ENCODE measurements at regions not wholly inside any gene's neighbourhood (a gene's known extent, or its start where the extent isn't known, plus 50 kb on each side); places are given as distances from the start of the nearest gene placed in this dataset.

- intact Hi-C loops (cut with micrococcal nuclease), result no loop called here
Measured at GRCh38 chr4:175125410-175126068, 207.4 kb downstream of the ADAM29 start.

- intact Hi-C loops (cut with micrococcal nuclease), result no loop called here
Measured at GRCh38 chr4:175127314-175127713, 209.2 kb downstream of the ADAM29 start.

DNA sequence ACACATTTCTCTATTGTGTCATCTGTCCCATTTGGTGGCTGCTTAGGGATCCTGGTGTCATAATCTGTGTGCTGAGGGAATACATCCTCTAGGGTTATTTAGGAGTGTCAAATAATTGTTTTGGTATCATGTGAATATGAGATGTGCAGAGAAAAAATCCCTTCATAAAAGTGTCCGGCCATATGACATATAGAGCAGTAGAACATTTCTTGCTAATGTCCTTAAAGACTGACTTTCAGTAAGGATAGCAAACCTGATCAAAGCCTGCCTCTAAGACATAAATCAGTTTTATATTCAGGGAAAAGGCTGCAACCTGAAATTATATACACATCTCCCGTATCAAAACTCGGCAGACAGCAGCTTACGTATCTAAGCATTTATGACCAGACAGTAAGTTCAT, 211.6 kb downstream of the ADAM29 start:
- intact Hi-C loops (cut with micrococcal nuclease), result no loop called here

DNA sequence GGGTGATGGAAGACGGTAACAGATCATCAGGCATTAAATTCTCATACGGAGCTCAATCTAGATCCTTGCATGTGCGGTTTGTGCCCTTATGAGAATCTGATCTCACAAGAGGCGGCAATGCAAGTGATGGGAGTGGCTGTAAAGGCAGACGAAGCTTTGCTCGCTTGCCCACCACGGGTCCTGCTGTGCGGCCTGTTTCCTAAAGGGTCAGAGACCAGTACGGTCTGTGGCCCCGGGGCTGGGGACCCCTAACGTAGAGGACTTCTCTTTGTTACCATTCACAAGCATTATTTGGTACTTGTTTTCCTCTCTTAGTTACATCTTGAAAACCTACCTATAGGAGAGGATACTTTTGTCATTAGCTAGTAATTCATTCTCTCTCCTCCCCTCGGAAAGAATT, 221.0 kb downstream of the ADAM29 start:
- intact Hi-C loops (cut with micrococcal nuclease), result no loop called here

- intact Hi-C loops (cut with micrococcal nuclease), result no loop called here
Measured at GRCh38 chr4:175143116-175143515, 225.0 kb downstream of the ADAM29 start.

DNA sequence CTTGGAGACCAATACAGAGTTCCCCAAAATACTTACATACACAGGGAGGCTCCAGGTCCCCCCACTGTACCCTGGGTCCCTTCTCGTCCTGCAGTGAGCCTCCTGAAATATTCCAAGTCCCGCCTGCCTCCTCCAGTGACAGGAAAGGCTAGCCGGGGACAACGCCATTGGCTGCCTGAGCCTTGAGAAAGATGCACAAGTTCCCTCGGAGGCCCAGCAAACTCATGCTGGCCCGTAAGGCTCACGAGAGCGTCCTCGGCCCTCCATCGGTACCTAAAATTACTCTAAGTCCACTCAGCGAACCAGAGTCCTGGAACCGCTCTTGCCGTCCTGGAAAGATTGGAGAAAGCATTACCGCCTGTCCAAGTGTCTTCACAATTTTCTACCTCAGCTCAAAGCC, 228.6 kb downstream of the ADAM29 start:
- intact Hi-C loops (cut with micrococcal nuclease), result no loop called here

GRCh38 chr4:175147233-175147632, 229.1 kb downstream of the ADAM29 start:
- intact Hi-C loops (cut with micrococcal nuclease), result no loop called here

DNA sequence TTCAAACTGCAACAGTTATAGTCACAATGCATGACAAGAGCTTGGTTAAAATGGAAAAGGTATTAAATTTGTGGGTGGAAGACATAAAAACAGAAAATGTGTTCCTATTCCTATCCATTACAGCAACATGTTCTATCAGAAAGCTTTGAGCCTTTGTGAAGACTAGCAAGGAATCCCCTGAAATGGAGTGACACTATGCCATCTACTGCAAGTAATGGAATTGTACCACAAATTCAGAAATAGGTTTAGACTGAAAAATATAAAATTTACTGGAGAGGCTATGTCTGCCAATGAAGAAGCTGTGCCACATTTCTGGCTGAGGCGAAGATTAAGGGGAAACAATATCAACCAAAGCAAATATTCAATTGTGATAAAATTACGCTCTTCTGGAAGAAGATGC, 247.9 kb downstream of the ADAM29 start:
- intact Hi-C loops (cut with micrococcal nuclease), result no loop called here

DNA sequence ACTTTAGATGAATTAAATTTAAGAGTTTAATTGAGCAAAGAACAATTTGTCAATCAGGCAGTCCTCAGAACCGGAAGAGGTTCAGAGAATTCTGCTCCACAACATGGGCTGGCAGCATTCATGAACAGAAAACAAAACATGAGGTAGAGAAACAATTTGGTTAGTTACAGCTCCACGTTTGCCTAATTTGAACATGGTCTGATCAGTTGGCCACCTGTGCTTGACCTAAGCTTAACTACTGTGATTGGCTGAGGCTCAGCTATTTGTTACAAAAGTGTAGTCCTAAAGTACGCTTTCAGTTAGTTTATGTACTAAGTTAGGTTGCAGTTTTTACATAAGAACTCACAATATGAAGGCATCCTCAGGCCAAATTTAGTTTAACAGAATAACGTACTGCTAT, 258.6 kb downstream of the ADAM29 start:
- intact Hi-C loops (cut with micrococcal nuclease), result no loop called here

DNA sequence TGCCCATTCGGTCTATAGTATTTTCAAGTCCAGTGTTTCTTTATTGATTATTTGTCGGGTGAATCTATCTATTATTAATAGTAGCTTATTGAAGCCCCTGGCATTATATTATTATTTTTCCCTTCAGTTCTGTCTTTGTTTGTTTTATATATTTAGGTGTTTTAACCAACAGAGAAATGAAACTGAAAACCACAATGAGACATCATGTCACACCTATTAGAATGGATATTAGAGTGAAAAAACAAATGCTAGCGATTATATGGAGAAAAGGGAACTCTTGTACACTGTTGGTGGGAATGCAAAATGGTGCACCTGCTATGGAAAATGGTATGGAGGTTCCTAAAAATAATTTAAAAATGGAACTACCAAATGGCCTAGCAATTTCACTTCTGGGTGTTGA, 272.5 kb downstream of the ADAM29 start:
- intact Hi-C loops (cut with micrococcal nuclease), result no loop called here

- intact Hi-C loops (cut with micrococcal nuclease), result no loop called here
Measured at GRCh38 chr4:175198056-175198455, 279.9 kb downstream of the ADAM29 start.

DNA sequence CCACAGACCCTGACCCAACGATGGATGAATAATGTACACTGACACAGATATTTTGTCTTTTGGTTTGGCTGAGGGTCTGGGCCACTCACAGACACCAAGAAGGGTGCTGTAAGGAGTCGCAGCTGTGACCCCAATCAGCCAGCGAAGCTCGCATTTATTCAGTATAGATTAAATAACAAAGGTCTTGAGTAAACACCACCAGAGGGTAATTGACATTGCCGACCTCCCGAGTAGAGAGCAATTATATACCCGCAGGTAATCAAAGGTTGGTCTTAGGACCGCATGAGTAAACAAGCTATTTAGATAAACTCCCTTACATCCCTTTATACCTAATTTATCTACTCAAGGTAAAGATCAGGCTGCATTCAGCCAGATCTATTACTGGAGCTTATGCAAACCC, 297.1 kb downstream of the ADAM29 start:
- intact Hi-C loops (cut with micrococcal nuclease), result no loop called here

DNA sequence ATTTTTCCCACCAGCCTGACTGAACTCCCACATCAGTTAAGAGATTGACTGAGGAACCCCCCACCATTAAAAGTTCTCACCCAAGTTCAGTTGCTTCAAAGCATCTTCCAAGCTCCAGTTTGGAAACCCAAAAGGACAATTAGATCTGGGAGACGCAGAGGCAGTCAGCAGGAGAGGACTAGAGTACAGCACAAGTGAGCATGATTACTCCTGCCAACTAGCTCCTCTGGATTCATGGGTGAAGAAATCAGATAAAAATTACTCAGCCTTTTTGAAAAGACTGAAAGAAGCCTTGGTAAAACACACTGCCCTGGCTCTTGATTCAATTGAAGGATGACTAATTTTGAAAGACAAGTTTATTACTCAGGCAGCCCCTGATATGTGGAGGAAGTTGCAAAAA, 297.5 kb downstream of the ADAM29 start:
- intact Hi-C loops (cut with micrococcal nuclease), result no loop called here

DNA sequence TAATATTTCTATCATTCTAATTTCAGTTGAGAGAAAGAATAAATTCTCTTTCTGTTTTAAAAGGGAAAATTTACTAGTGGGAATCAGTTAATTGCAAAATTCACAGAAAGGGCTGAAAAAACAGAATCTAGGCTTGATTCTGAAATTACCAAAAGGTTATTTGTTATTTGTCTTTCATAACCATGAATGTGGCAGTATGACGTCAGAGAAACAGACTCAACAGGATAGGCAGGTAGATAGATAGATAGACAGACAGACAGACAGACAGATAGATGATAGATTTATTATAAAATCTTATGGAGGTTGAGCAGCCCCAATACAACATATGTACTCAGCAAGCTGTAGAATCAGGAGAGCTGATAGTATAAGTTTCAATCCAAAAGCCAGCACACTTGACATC, 311.0 kb downstream of the ADAM29 start:
- intact Hi-C loops (cut with micrococcal nuclease), result no loop called here

GRCh38 chr4:175234162-175234561, 316.0 kb downstream of the ADAM29 start:
- intact Hi-C loops (cut with micrococcal nuclease), result no loop called here

- intact Hi-C loops (cut with micrococcal nuclease), result no loop called here
Measured at GRCh38 chr4:175238827-175239517, 320.8 kb downstream of the ADAM29 start.

GRCh38 chr4:175246941-175247340, 328.8 kb downstream of the ADAM29 start:
- intact Hi-C loops (cut with micrococcal nuclease), result no loop called here

GRCh38 chr4:175252642-175253041, 334.5 kb downstream of the ADAM29 start:
- intact Hi-C loops (cut with micrococcal nuclease), result no loop called here

DNA sequence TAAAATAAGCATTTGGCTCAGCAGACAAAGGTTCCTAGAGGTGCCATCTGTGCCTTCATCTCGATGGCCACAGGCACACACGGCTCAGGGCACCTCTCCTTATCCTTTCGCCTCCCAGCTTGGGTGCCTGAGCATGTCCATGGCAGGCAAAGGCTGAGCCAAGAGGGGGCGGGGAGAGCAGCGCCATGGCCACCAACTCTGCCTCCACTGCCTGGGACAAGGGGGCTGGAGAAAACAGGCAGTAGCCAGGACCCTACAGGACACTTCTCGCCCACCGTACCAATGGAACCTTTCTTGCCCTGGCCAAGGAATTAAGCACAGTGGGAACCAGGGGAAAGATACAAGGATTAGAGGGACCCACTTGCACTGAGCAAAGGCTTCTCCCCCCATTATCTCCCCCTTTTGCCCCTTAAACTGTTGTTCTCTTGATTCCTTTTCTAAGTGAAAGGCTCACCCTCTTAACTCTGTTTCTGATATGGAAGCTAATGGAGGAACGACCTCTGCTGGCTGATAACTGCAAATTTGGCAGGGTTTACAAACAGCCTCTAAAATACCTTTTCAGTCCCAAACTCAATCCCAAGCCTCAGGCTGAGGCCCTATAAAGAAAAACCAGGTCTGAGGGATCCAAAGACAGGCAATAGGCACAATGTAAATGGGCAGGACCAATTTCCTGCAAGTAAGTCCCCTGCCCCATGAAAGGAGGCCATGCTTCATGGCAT, 335.2 kb downstream of the ADAM29 start:
- intact Hi-C loops (cut with micrococcal nuclease), result no loop called here

- intact Hi-C loops (cut with micrococcal nuclease), result no loop called here
Measured at GRCh38 chr4:175263537-175263936, 345.4 kb downstream of the ADAM29 start.

GRCh38 chr4:175271010-175271630, 353.0 kb downstream of the ADAM29 start:
- intact Hi-C loops (cut with micrococcal nuclease), result no loop called here
